ENCODE measurements at regions not wholly inside any gene's neighbourhood (a gene's known extent, or its start where the extent isn't known, plus 50 kb on each side); places are given as distances from the start of the nearest gene placed in this dataset.

- TF ChIP-seq POLR2A (IDR thresholded peaks at IDR 0.05; ENCODE audit: low read depth, low read length) = no peak
- TF ChIP-seq RFX5 (IDR thresholded peaks at IDR 0.05; ENCODE audit: low read depth, low read length) = no peak
- no peak for TF ChIP-seq CTCF (conservative IDR thresholded peaks at IDR 0.05; ENCODE audit: low read depth, low read length)
Observed at GRCh38 chr2:23026671-23027070, 358.3 kb upstream of the KLHL29 start.

Measured in IMR-90 (cell line).